ENCODE measurements at regions not wholly inside any gene's neighbourhood (a gene's known extent, or its start where the extent isn't known, plus 50 kb on each side); places are given as distances from the start of the nearest gene placed in this dataset.
"Not testable (repeated sequence)": the region's sequence is repeated elsewhere in the genome, so short reads cannot be mapped to it uniquely, and the experiment has no call there.

DNA sequence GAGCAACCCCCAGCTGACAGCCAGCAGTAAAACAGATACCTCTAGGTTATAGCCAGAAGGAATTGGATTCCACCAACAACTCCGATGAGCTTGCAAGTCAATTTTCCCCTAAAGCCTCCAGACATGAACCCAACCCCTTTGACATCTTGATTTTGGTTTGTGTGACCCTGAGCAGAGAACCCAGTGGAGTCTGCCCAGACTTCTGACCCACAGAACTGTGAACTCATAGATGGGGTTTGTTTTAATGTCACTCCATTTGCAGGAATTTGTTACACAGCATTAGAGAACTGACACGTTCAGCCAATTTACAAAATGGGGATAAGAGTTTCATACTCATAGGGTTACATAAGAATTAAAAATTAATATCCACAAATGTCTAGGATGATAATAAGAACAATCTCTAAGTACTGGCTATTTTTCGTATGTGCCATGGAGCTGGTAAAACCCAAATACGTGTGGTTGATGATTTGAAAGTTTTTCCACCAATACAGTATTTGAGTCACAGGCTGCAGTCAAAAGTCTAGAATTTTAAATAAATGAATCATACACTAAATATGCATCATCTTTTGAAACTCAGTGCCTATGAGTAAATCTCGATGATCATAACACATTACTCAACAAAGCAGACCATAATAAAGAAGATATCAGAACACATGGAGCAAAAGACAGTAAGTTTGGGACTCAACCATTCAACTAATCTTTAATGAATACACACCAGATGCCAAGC, 380.0 kb downstream of the ANAPC1 start:
- DNase-seq (ENCODE audit: low spot score), result not testable (repeated sequence)

DNA sequence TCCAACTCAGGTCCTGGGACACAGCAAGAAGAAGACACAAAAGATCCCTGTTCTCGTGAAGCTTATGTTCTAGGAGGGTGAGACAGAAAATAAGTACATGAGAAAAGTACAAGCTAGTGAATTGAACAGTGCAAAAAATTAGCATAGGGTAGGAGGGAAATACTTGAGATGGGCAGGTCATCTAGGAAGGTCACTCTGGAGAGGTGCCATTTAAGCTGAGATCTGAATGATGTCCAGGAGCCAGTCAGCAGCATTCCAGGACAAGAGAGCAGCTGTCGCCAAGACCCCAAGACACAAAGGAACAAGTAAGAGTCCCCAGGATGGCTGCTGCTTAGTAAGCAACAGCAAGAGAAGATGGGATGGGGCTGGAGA, 379.4 kb downstream of the ANAPC1 start:
- not testable (repeated sequence) for DNase-seq (ENCODE audit: low spot score)

DNA sequence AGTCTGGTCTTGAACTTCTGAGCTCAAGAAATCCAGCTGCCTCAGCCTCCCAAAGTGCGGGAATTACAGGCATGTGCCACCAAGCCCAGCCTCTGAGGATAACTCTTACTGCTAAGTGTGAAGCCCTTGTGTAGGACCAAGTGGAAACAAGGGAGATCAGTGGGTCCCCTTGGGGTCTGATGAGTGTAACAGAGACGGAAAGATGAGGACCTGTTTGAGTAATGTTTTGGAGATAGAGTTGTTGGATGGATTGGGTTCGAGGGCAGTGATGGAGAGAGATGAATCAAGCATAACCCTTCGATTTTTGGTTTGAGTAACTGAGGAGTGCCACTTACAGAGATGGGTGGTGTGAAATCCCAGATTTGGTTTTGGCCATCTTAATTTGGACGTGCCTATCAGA, 378.7 kb downstream of the ANAPC1 start:
- DNase-seq (ENCODE audit: low spot score), result not testable (repeated sequence)

DNA sequence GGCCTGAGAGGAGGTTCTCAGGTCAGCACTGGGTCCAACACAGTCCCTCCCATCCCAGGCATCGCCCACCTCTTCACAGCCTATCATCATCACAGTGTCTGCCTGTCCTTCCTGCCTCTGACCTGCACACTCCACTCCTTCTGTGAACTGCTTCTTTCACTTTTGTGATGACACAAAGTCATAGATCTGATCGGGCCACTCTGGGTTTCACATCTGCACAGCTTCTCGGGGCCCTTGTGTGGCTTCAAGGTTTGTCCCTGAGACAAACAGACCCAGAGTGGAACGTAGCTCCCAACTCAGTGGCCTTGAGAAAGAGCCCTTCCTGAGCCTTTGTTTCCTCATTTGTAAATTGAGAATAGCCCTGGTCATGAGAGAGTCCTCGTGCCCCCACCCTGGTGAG, 377.1 kb downstream of the ANAPC1 start:
- not testable (repeated sequence) for DNase-seq (ENCODE audit: low spot score)

DNA sequence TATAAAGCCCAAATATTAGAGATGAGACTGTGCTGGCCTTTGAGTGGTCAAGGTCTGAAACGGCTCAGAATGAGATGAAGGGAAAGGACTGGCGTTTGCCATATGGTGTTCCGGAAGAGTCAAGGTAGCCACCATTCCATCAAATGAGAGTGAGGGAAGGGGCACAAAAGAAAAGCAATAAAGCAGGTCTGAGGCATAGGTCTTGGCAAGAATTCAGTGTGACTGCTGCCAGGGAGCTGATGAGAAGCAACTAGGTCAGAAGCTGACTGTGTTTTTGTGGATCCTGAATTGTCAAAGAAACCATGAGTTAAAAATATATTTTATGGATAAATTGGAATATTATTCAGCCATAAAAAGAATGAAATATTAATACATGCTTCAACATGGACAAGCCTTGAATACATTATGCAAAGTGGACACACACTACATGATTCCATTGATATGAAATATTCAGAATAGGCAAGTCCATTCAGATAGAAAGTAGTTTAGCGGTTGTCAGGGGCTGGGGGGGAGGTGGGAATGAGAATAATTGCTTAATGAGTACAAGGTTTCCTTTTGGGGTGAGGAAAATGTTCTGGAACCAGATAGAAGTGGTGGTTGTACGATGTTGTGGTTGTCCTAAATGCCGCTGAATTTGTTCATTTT, 374.6 kb downstream of the ANAPC1 start:
- DNase-seq (ENCODE audit: low spot score), result not testable (repeated sequence)

DNA sequence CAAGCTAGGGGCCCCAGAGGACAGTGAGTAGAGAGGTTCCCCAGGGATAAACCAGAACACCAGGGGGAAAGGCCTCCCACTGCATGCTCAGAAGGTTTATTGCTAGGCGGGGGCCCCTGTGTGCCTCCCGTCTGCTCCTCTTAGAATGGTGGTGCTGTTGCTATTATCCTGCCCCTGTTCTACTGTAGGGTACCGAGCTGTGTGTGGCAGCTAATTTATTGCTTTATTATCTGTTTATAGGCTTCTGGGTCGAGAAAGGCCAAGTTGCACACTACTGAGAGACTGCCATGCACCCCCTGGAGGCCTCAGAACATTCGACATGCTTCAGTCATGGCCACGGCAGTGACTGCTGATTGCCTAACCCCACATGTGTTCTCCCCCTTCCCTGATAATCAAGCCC, 373.6 kb downstream of the ANAPC1 start:
- DNase-seq (ENCODE audit: low spot score), result not testable (repeated sequence)

DNA sequence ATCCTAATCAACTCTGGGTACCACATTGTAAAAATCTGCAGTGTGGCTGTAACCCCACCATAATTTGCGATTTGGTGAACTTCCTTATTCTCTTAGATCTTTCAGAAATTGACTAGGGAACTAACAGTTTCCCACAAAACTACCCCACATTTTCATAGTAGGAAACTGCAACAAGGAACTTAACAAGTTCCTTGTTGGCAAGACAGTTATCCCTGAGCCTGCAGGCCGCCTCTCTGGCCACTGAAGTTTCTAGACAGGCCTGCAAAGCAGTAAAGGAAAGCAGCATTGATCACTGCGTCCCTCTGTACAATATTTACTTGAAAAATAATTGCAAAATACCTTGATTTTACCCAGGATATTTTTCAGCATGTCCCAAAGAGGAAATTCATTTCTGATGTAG, 372.9 kb downstream of the ANAPC1 start:
- not testable (repeated sequence) for DNase-seq (ENCODE audit: low spot score)

DNA sequence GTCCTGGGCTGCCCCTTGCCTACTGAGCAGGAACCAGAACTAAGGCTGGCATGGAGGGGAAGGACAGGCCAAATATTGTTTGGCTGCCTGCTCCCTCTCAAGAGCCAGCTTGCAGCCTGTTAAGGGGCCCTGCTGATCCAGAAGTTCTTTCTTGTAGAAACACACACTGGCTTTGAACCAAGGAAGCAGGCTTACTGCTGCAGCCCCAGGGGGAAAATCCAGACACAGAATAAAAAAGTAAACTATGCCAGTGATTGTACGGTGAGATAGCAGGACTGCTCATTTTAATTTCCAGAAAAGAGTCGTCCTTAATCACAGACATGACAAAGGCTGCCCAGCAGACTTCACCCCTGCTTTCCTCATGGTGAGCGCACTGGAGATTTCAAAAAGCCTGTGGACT, 371.6 kb downstream of the ANAPC1 start:
- DNase-seq (ENCODE audit: low spot score), result not testable (repeated sequence)

DNA sequence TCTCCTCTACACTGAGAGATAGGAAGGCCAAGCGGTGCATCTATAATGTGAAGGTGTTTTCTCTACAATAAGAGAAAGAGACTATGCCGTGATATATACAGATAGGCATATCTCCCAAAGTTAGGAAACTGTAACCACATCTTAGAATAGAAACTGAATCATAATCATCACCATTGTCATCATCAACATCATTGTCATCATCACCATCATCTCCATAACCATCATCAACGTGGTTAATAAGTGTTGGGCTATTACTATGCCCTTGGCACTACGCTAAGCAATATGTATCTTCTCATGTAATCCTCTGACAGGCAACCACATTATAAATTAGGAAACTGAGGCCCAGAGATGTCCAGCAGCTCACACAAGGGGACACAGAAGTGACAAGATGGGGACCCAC, 369.9 kb downstream of the ANAPC1 start:
- DNase-seq (ENCODE audit: low spot score), result not testable (repeated sequence)

DNA sequence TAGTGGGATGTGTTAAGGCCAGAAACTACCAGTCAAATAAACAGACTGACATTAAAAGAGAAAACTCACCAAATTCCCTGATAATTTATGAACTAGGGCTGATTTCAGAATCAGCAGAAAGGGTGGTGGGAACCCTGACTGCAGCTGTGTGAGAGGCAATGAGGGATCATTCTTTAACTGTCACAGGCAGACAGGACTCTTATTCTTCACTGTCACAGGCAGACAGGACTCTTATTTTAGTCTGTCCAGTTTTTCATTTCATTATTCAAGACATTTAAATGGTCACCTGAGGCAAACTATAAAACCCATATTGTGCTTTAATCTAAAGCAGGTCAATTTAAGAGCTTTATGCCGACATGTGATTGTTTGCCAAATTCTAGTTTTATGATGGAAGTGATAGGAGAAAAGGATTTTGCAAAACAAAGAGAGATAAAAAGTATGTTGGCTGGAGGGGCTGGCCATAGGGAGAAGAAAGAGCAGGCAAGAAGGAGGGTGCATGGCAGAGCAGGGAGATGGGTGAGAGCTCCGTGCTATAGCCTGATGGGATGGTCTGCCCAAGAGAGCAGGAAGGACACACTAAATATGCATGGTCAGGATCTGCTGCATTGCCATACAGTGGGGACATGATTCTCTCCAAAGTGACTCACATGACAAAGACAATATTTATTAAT, 366.8 kb downstream of the ANAPC1 start:
- DNase-seq (ENCODE audit: low spot score), result not testable (repeated sequence)

DNA sequence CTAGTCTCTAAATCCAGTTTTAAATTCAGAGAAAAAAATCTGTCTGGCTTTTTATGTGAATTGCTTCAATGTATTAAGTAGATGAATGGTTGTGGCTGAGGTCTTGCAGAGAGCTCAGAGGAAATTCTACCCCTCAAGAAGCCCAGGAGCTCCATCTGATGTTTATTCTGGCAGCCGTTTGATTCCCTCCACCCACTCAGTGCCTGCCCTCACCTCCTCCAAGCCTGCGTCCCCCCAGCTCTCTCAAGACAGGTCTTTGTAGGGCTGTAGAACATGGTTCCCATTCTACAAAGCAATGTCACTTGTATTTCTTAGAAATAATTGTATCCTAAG, 366.3 kb downstream of the ANAPC1 start:
- not testable (repeated sequence) for DNase-seq (ENCODE audit: low spot score)

DNA sequence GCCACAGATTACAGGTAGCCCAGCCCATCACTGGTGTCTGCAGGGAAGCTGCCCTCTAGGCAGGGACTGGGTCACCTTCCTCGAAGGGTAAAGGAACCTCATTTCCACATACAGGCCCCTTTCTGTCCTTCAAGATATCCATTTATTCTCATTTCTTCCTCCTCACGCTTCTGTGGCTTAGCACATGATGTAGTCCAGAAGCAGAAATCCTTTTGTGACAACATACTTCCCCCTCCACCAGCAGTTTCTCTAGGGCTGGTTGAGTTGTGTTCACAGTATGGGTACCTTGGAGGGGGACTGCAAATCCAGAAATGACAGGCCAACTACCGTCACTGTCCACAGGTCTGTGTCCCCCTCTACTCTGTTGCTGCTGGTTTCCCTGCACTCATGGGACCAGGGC, 364.9 kb downstream of the ANAPC1 start:
- DNase-seq (ENCODE audit: low spot score), result no peak

DNA sequence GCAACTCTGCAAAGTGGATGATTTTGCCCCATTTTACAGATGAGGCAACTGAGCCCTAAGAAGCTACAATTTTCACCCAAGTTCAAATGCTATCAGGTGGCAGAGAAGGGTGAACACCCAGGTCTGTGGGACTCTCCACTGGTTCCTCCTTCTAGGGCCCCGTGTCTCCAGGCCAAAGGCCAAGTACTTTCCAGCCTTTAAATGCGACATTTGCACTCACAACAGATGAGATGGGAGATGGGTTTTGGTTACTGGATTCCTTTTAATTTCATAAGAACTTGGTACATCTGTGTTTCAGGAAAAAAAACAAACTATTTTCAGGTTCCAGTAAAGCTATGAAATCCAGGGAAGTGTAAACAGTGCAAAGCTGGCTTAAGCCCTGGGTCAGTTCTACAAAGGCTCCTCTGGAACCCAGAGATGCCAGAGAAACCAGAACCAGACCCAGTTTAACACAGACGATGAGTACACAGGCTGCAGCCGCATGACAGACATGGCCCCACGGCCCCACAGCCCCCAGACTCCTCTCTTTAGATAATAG, 361.7 kb downstream of the ANAPC1 start:
- DNase-seq (ENCODE audit: low spot score), result no peak

DNA sequence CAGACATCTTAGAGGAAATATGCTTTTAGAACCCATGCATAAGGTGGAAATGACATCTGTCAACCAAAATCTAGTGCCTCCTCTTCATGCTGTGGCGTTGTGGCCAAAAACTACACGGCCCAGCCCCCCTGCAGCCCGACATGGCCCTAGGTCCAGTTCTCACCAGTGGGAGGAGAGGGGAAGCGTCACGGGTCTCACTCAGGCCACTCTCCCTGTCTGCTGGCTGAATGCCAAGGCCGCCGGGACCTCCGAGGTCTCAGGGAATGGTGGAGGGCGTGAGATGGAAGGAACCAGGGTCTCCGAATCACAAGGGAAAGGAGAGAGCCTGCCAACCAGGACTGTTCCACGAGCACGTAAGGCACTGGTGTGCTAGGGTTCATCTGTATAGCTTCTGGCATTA, 361.0 kb downstream of the ANAPC1 start:
- no peak for DNase-seq (ENCODE audit: low spot score)

DNA sequence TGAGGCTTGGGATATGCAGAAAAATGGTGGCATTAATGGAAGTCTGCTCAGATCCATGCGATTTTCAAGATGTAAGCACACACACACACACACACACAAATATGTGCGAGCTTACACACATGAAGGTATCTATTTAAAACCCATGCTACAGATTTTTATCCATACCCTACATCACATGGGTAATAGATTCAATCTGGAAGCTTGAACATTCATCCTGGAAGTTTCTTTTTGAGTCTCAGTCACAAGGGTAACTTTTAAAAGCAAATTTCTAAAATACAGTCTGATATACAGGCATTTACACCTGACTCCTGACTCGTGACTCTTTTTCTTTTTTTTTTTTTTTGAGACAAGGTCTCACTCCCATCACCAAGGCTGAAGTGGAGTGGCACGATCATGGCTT, 359.0 kb downstream of the ANAPC1 start:
- not testable (repeated sequence) for DNase-seq (ENCODE audit: low spot score)

DNA sequence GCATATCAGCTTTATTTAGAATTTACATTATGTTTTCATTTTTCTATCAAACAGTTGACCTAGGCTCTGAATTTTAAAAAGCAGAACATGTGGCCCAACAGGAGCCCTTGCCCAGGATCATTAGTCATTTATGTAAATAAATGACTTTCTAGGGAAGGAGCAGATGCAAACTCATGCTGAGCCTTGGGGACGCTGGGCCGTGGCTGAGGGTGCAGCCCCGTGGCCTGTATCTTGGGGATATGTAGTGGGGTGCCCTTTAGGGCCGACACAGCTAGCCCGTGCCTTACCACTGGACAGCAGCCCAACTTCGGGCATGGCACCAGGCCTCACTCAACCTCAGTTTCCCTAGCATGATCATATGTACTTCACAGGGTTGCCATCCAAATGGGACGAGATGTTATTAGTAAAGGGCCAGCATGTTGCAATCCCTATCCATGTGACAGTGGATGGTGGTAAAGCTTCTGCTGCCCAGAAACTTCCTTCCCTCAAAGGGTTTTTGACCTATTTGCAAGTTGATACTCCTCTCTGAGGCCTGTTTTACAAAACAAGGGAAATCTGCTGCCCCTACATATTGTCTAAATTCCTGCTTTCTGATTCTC, 357.9 kb downstream of the ANAPC1 start:
- DNase-seq (ENCODE audit: low spot score), result not testable (repeated sequence)

DNA sequence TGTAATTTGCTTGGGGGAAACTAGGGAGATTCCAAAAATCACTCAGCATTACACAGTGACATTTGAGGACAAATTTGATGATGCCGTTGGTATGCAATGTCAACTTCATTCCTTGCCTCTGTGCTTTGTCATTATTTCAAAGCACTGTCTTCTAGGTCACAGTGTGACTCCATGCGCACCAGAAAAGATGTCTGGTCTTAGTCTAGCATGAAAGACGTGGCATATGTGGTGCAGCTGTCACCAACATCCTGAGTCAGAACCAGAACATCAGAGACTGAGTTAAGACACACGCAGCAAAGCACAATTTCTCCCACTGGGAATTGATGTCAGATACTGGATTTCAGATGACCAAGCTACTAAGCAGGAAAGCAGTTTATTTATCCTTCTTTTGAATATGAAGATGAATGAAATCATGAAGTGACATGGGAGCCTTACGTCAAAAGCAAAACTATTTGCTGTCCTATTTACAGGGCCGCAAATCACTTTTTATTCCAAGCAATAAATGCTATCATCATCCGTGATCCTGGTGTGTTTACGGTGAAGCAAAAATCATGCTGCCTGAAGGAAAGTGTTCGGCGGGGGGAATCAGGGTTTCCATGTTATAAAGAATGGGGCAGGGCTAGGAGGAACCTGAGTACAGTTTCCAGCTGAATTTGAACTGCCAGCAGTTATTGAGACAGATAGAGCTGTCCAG, 356.1 kb downstream of the ANAPC1 start:
- not testable (repeated sequence) for DNase-seq (ENCODE audit: low spot score)

DNA sequence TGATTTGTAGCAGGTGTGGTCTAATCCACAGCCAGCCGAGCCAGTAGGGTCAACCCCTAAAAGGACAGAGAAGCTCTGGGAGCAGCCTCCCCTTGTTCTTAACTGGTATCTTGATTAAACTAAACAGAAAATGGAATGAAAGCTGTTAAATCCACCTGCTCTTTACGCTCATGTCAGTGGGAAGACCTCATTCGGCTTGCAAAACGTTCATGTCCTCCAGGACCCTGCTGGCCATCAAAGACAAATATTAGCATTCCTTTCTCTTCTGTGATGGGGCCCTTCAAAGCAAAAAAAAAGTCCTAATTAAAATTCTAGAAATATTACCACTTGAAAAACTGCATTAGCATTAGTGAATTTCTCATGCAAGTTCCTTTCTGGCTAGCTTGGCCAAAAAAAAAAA, 355.0 kb downstream of the ANAPC1 start:
- DNase-seq (ENCODE audit: low spot score), result not testable (repeated sequence)

DNA sequence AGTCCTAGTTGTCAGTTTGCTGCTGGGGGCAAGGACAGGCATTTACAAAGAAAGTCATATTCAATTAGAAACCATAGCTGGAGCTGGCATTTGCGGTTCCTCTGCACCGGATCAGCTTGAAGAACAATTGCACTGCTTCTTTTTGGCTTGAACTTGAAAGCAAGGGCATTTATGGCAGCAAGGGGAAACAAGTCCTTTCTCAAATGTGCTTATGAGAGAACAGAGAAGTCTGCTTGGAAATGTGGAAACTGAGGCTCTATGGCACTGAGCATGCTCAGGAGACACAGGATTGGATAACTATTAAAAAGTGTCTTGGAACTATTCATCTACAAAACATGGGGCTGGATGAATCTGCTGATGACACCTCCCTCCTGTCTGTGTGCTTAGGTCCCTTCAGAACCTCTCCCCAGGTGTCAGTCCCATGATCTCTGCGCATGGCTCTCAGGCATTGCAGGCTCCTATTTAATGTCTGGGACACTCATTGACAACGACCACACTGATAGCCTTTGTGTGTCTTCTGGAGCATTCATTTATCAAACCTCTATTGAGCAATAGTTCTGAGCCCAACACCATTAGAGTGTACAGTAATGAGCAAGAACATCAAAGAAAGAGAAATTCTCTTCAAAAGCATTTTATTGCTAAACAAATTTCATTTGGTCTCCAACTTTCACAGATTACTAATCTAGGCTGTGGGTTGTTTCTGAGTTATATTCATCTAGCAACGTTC, 353.6 kb downstream of the ANAPC1 start:
- DNase-seq (ENCODE audit: low spot score), result not testable (repeated sequence)

DNA sequence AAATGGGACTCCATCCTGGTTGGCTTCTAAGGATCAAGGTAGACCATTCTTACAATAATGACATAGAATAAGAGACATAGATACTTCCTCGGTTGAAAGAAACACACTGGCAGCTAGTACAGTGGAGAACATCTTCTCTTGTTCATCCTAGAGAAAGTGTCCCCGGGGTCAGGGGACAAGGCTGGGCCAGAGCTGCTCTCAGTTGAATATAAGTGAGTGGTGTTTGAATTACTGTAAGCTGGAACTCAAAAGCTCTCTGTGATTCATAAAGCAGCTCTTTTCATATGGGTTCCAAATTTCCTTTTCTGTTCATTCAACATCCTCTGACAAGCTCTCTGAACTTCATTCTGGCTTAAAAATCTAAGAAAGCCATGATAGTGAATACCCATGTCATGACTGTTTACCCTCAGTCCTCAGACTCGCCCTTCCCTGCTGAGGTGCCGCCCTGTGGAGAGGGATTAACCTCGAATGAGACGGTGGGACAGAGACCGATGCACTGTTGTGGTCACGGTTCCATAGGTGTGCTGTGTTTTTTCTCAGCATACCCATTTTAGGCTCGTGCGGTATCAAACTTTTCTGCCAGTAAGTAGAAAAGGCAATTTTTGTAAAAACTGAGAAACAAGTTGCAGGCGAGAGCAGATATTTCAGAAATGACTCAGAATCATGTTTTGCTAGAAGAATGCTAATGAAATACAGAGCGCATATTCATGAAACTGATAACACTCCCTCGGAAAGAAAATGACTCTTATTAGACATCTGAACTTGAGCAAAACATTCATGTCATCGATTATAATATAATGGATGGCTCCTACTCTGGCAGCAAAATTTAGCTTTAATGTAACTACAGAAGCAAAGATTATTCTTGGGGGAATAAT, 351.1 kb downstream of the ANAPC1 start:
- not testable (repeated sequence) for DNase-seq (ENCODE audit: low spot score)
